NT2/D1 (cell line): ENCODE measurements at regions not wholly inside any gene's neighbourhood (a gene's known extent, or its start where the extent isn't known, plus 50 kb on each side); places are given as distances from the start of the nearest gene placed in this dataset.

ENCODE experiments used
- SUZ12 ChIP-seq: IDR thresholded peaks from 2 replicates; pipeline ENCODE4 v1.6.1; 2011; ENCODE audit not compliant: insufficient read length, insufficient read depth; ENCODE audit errors: extremely low read depth
- YY1 ChIP-seq: IDR thresholded peaks from 2 replicates; pipeline ENCODE4 v1.6.1; 2011; ENCODE audit not compliant: insufficient read length, insufficient read depth
- ZNF274 ChIP-seq: IDR thresholded peaks from 2 replicates; pipeline ENCODE4 v1.6.1; 2011; ENCODE audit warnings: mild to moderate bottlenecking, low read depth, low read length

GRCh38 chr3:189490337-189490736 lies 140.9 kb upstream of the TP63 start:
- no peak for TF ChIP-seq ZNF274
- no peak for TF ChIP-seq SUZ12
- no peak for TF ChIP-seq YY1
